ENCODE measurements at regions not wholly inside any gene's neighbourhood (a gene's known extent, or its start where the extent isn't known, plus 50 kb on each side); places are given as distances from the start of the nearest gene placed in this dataset.

DNA sequence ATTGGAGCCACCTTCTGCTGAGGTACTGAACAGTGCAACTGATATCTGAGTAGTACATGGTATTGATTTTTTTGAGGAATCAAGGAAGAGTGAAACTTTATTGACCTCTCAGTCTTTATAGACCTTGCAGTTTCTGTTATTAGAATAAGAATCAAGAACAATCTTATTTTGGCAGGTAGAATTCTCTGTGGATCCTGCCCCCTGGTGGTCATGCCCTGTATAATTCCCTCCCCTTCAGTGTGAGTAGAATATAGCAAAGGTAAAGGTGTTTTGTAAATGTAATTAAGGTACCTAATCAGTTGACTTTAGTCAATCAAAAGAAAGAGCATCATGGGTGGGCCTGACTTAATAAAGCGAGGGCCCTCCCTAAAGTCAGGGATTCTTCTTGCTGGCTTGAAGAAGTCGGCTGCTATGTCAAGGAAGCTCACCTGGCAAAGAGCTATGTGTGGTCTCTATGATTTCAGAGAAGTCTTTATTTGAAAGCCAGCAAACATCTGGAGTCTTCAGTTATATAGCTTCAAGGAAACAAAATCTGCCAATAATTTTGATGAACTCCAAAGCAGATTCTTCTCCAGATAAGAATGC, 142.8 kb downstream of the LSM5 start:
- DNase-seq (ENCODE audit: low read depth in 2 of 3, low spot score in 2 of 3): peak in 1 of 3 experiments; percentile 4

DNA sequence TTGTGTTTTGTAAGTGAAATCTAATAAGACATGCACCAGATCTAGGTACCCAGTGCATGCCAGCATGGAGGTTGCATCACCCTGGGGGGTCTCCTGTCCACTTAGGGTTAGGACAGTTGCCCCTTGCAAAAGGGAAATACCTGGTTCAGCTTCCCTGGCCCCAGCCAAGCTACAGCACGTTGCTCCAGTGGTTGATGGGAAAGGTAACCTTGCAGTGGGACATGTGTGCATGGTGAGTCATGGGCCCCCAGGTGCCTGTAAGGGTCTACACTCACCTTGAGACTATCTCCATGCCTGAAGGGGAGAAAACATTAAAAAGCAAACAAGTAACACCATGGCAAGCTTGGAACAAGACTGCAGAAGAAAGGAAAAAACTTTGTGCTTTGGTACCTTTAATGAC, 143.9 kb downstream of the LSM5 start:
- no peak for DNase-seq (ENCODE audit: low read depth in 2 of 3, low spot score in 2 of 3)

DNA sequence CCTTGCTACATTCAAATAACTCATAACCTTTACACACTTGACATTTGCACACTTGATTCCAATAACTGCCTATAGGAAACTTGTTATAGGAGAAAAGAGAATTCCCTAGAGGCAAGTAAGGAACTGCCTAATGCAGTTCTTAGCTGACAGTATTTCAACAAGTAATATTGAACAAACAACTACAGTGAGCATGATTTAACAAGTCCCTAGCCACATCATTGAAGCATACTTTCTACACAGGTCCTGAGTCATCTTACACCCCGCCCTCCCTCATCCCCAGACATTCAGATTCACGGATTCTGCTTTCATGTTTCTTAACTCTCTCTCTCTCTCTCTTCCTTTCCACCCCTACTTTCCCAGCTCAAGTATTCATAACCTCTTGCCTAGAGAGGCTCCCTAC, 153.5 kb downstream of the LSM5 start:
- DNase-seq (ENCODE audit: low read depth in 2 of 3, low spot score in 2 of 3): no peak

DNA sequence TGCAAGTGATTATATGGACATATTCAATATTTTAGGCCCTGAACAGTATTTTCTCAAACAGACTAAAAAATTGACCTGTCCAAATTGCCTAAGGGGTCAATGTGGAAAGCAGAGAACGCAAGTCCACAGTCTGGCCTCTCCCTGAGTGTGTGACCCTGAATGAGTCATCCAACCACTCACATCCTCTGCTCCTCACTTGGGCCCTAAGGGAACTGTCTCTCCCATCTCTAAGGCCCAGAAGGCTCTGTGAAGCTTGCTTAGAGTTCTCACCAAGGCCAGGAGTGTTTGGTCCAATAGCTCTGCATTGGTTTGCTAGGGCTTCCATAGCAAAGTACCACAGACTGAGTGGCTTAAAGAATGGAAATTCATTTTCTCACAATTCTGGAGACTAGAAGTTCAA, 155.1 kb downstream of the LSM5 start:
- no peak for DNase-seq (ENCODE audit: low read depth in 2 of 3, low spot score in 2 of 3)

DNA sequence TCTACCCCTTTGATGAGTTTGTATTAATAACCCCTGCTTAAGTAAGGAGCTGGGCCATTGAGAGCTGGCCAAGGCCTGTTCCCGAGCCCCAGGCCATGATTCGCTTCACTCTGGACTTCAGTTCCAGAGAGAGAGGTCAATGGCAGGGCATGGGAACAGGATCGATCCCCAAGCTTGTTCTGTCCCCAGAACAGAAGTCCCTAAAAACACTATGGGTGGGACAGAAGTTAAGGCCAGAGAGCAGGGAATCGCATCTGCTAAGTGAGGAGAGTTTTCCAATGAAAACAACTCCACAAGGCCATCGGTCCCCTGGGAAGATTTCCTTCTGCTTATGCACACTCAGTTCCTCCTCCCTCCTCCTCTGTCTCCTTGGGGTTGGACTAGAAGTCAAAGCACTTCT, 159.6 kb downstream of the LSM5 start:
- no peak for DNase-seq (ENCODE audit: low read depth in 2 of 3, low spot score in 2 of 3)

DNA sequence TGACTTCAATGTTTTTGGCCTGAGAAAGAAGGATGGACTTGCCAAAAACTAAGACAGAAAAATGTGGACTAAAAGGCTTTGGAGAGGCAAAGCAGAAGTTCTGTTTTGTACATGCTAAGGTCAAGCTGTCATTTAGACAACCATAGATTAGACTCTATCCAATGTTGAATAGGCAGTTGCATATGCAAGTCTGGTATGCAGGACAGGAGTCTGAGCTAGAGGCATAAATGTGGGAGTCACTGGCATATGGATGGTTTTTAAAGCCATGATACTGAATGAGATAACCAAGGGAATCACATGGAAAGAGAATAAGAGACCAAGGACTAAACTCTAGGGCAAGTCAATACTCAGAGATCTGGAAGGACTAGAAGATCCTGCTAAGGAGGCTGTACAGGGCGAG, 164.1 kb downstream of the LSM5 start:
- DNase-seq (ENCODE audit: low read depth in 2 of 3, low spot score in 2 of 3): no peak

DNA sequence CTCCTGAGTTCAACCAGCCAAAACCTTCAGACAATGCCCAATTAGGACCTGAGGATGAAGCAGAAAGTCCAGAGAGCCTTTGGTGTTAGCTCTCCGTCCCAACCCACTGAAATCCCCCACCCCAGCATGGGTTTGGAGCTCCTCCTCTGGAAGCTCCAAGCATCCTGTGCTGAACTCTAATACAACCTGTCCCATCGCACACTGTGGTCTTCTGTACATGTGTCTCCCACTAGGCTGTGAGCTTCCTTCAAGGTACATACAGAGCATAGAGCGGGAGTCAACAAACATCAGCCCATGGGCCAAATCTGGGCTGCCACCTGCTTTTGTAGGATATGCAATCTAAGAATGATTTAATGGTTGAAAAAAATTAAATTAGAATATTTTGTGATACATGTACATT, 166.5 kb downstream of the LSM5 start:
- no peak for DNase-seq (ENCODE audit: low read depth in 2 of 3, low spot score in 2 of 3)

DNA sequence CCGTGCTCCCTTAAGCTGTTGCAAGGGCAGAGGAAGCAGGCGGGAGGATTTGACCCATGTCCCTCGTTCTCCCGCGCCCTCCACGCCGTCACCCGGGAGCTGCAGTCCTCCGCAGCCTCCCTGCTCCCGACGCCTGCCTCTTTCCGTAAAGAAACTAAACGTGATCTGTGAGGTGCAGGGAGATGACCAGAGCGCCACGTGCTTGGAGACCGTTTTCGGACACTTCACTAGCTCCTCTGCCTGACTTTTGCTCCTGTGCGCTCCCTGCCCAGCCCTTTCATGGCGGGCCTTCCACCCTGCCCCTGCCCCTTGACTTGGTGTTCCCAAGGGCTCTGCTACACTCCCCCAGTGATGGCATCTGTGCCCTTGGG, 171.2 kb downstream of the LSM5 start:
- no peak for DNase-seq (ENCODE audit: low read depth in 2 of 3, low spot score in 2 of 3)

DNA sequence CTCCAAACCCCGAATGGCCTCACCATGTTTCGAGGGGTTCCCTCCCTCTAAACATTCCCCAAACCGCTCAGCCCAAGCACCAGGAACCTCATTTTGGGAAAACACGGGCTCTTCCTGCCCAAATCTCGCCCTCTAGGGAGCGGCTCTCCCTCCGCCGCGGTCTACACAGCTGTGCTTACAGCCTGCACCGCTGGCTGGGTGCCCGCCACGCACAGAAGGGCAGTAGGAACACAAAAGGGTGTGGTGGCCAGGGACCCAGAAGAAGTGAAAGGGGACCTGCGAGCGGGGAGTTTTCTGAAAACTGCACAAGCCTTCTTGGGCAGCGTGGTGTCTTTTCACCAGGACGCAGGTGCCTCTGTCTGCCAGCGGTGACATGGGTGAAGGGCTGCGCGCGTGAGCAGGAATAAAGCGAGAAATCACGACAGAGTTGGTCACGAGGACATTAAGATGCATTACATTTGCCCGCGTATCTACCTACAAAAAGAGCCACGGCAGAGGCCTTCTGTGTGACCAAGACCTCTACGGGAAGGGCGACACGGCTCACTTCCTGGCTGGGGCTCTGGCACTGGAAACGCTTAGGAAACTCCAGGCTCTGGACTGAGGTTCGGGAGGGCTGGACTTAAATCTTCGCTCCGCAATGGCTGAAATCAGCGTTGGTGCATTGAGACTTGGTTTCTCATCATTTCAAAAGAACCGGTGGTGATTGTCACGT, 171.7 kb downstream of the LSM5 start:
- no peak for DNase-seq (ENCODE audit: low read depth in 2 of 3, low spot score in 2 of 3)

DNA sequence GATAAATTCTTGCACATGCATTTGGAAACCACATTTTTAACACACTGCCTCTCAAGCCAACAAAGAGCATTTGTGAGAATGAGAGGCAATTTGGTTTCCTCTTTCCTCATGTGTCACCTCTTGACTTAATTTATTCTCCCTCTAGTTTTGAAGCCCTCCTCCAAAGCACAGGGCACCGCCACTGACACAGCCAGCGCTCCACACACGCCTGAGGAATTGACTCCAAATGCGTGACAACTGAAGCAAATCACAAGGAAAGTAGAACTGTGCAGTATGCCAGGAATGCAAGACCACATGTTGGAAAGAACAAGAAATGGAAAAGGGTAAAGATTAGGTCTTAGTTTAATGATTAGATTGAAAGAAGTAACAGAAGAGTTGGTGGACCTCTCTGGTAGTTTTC, 173.3 kb downstream of the LSM5 start:
- no peak for DNase-seq (ENCODE audit: low read depth in 2 of 3, low spot score in 2 of 3)

DNA sequence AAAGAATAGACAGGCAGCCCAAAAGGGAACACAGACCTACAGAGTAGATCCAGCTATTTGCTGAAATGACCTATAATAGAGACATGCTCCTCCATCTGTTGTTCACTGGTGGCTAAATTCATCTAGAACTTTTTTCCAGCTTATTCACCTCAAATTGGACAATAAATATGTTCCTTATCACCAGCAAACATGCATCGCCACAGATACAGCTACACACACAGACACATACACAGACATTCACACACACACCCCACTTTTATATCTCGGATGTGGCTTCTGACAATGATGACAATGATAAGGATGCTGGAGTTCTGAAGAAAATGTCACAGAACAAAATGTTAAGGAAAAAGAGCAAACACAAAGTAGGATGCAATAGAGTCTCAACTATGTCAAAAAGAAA, 175.4 kb downstream of the LSM5 start:
- DNase-seq (ENCODE audit: low read depth in 2 of 3, low spot score in 2 of 3): no peak

DNA sequence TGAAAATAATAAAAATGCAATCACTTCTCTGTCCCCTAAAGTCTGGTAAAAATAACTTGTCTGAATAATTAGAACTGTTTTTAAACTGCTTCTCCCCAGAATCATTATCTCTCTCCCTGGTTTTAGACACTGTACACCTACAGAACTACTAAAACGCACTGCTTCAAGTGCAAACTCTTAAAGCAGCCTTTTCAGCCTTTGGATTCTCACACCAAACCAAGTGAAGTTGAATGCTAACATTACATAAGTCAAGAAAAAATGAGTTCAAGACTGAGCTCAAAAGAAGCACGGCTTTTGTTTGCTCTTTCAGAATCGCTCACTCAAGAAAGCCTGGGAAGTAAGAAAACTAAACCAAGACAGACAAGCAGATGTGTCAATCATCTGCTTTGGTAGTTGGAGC, 188.8 kb downstream of the LSM5 start:
- DNase-seq (ENCODE audit: low read depth in 2 of 3, low spot score in 2 of 3): no peak

DNA sequence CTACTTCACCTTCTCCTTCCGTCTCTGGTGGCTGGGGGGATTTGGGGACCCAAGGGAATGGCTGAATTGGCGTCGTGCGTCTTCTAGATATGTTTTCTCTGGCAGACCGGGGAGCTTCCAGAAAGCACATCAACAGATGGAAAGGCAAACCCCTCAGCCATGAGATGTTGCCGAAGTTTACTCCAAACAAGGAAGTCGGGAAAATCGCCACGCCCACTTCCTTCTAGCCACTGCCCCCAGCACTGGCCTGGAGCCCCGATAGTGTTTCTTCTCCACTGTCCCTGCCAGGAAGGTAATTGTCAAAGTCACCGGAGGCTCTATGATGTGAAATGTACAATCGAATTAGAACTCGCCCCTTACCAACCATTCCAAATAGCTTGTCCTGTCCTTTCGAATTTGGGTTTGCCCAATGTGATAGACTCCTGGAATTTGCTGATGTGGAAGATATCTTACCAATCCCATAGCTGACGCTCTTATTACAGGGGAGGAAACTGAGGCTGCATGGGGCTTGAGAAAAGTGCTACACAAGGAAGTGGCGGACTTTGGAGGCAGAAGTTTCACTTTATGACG, 191.0 kb downstream of the LSM5 start:
- no peak for DNase-seq (ENCODE audit: low read depth in 2 of 3, low spot score in 2 of 3)

DNA sequence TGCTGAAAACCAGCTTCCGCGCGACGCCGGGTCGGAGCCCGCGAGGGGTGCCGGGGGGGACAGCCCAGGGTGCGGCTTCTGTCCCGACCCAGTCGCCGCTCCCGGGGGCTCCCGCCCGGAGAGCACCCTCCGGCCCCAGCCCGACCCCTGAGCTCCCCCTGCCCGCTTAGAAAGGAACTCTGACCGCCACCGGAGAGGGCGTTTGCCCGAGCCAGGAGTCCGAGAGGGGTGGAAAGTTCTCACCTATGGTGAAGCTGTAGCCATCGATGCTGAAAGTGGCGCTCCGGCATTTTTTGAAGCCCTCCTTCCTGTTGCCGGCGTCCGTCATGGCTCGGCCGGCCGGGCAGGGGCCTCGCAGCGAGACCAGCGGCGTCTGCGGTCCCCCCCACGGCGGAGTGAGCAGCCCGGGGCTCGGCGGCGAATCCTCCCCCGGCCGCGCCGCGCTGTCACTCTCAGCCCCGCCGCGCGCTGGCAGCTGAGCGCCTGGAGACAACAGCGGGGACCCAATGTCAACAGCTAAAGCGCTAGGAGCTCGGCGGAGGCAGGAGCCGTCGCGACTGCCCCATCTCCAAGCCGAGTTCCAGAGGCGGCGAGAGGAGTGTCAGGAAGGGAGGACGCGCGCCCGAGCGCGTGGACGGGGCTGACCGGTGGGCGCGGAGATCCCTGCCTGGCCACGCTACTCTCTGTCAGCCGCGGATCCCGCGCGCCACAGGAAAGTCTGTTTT, 191.6 kb downstream of the LSM5 start:
- DNase-seq (ENCODE audit: low read depth in 2 of 3, low spot score in 2 of 3): no peak

DNA sequence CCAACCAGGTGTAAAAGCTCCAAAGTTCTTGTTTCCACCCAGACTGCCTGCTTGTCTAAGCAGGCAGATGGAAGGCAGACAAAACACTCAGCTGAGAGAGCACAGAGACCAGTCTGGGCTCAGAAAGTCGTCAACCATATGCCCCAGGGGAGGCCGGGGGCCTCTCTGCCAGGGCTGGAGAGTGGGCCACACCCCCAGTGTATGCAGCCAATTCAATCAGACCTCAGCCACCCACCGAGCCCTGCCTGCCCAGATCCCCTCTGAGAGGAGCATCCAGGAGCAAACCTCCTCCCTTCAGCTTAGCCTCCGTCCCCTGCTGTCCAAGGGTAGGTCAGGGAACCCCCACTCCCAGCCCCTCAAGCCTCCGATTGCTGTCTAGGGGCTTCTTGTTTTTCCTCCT, 196.3 kb downstream of the LSM5 start:
- no peak for DNase-seq (ENCODE audit: low read depth in 2 of 3, low spot score in 2 of 3)

DNA sequence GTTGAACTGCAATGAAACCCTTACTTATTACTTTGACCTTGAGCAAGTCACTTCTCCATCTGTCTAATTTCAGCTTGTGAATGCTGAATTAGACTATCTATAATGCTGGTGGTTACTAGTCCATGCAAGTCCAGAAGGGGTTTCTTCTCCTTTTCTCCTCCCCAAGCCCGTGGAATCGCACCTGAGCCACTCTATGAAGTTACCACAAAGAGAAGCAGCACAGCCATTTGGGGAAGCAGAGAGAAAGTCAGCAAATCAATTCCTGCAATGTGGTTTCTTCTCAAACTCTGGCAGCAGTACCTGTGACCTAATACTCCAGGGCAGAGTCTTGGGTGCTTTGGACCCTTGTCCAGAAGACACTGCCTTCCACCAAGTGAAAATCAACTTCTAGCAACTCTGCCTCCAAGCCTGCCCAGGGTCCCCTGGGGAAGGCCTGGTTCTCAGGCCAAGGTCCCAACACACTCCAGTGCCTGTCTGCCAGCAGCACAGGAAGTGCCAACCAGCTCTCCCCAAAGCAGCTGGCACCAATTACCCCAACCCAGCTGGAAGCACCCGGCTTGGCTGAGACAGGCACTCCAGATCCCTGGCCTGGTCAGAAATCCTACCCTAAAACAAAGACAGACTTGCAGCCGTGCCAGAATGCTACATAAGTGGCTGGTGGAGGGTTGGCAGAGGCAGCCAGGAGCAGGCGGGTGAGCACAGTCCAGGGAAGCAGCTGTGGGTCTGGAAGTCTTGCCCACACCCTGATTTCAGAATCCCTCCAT, 200.3 kb downstream of the LSM5 start:
- DNase-seq (ENCODE audit: low read depth in 2 of 3, low spot score in 2 of 3): no peak

DNA sequence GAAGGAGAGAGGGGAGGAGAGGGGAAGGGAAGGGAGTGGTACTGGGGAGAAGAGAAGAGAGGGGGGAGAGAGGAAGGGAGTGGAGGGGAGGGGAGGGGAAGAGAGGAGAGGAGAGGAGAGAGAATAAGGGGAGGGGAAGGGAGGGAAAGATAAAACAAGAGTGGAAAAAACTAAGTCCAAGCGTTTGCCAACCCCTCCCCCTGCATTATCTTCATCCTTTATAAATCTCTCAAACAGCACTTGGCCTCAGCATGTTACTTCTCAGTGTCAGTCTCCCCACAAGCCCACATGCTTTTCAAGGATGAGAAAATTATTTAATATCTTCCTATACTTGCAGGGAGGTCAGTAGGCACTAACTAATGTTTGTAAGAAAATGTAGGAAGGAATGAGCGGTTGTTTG, 204.5 kb downstream of the LSM5 start:
- no peak for DNase-seq (ENCODE audit: low read depth in 2 of 3, low spot score in 2 of 3)

DNA sequence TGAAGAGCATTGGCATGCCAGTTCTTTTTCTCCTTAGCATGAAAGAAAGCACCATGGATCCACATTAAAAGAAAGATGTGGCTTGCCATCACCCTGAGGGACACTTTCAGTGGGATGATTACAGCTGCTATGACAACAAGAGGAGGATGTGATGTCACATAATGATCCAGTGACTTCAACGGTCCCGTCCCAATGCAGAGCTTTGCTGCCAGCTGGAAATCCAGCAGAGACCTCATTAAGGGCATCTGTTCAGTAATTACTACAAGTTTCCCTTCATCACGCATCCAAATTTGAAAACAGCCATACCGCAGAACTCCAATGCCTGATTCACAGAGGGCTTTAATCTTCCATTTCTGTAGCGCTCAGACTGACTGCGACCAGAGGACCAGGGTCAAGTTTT, 206.6 kb downstream of the LSM5 start:
- DNase-seq (ENCODE audit: low read depth in 2 of 3, low spot score in 2 of 3): no peak

DNA sequence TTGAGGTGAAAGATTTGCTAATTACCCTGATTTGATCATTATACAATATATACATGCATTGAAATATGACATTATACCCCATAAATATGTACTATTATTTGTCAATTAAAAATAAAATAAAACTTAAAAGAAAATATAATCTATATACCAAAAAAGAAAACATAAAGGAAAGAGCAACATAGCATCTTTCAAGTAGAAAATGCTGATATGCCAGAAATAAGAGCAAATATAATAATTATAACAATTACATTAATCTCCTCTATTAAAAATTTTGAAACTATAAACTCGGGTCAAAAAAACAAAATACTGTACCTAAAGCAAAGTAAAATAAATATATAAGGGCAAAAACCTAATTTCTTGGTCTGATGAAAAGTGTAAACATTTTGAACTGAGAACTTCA, 209.3 kb upstream of the PDE1C start:
- no peak for DNase-seq (ENCODE audit: low read depth in 2 of 3, low spot score in 2 of 3)

DNA sequence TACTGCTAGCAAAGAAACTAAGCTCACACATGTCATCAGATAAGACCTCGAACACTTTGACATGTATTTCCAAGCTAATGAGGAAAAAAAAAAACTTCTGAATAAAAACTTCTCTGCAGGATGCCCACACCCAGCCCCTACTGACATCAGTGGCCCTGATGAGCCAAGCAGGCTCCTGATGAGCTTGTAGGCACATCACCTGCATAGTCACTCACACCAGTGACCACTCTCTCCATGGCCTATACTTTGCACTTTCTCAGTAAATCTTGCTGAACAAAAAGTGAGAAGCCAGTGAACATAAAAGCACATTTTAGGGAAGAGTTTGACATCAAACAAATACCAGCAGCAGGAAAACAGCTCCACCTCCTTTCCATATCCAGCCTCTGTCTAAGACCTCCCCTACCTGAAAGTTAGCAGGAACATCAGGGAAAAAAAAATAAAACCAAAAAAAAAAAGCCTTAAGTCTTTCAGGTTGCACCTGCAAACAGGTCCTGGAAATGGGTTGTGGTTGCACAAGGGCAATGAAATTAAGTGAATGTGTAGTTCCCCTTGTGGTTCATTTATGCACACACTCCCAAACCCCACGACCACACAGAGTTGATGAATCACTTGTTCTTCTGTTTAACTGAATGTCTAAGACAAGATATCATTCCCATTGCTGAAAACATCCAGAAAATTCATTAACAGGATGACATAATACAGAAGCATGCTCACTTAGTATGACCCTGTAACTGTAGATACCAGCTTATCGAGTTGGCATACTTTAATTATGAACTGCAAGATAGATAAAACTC, 205.2 kb upstream of the PDE1C start:
- no peak for DNase-seq (ENCODE audit: low read depth in 2 of 3, low spot score in 2 of 3)

DNA sequence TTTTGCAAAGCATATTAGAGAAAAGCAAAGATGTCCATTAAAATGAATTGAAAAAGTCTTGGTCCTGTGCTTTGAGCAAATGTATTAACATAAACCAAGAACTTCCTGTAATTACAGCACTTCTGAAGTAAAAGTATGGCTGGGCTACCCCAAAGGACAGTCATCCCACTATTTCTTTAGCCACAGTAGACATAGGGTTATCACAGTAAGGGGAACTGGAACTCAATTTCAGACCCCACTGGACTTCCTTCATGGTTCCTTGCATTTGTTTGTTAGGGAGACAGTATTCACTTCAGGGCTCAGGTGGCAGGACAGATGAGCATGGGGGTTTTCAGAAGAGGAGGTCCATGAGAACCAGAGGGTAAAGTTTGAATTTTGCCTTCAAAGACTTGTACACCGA, 203.1 kb upstream of the PDE1C start:
- no peak for DNase-seq (ENCODE audit: low read depth in 2 of 3, low spot score in 2 of 3)
